ENCODE measurements at regions not wholly inside any gene's neighbourhood (a gene's known extent, or its start where the extent isn't known, plus 50 kb on each side); places are given as distances from the start of the nearest gene placed in this dataset.

- H3K4me3 ChIP-seq: no peak overlapping the region
- FAIRE-seq (no peak), ATAC-seq (no peak), DNase-seq (ENCODE audit: low read depth in 1 of 2, low spot score in 1 of 2) (no peak)
- ChIA-PET CTCF (no interaction called here), POLR2A (no interaction called here)
- H3K9me3 ChIP-seq: no peaks in the 10 kb centered on the region
- no peak overlapping the region for H3K27ac ChIP-seq
- H3K4me1 ChIP-seq: no peaks in the 10 kb centered on the region
- H3K4me2 ChIP-seq: no peak overlapping the region
- TF ChIP-seq REST (IDR thresholded peaks at IDR 0.05) (no peak), EP300 (IDR thresholded peaks at IDR 0.05) (no peak), E2F6 (IDR thresholded peaks at IDR 0.05; ENCODE audit: borderline replicate concordance, low read depth) (no peak), CEBPB (IDR thresholded peaks at IDR 0.05) (no peak), RFX5 (IDR thresholded peaks at IDR 0.05) (no peak), RNF2 (IDR thresholded peaks at IDR 0.05; ENCODE audit: borderline replicate concordance, low read depth) (no peak), JUN (IDR thresholded peaks at IDR 0.05) (no peak), NR3C1 (IDR thresholded peaks at IDR 0.05) (no peak), HEYL (CRISPR knock-in tag; IDR thresholded peaks at IDR 0.05) (no peak), PHF8 (IDR thresholded peaks at IDR 0.05; ENCODE audit: borderline replicate concordance, low read depth) (no peak), NFE2L2 (conservative IDR thresholded peaks at IDR 0.05; ENCODE audit: low read length) (no peak), POLR2A (IDR thresholded peaks at IDR 0.05; ENCODE audit: low read length) (no peak), EHF (CRISPR knock-in tag; IDR thresholded peaks at IDR 0.05) (no peak), SMC3 (IDR thresholded peaks at IDR 0.05) (no peak), CBX8 (IDR thresholded peaks at IDR 0.05) (no peak), CBX2 (IDR thresholded peaks at IDR 0.05; ENCODE audit: borderline replicate concordance, low read depth) (no peak)
- WGBS (ENCODE audit: missing lambda C conversion rate): 0% methylated on average over 3 of the region's 3 CpGs
Measured at GRCh38 chr10:9833942-9834341, 1183.7 kb upstream of the CELF2 start.

- Histone ChIP-seq H3K27ac (no peak overlapping the region), H3K9me3 (no peaks in the 10 kb centered on the region), H3K4me1 (no peaks in the 10 kb centered on the region), H3K4me2 (no peak overlapping the region), H3K4me3 (no peak overlapping the region)
- ChIA-PET CTCF (no interaction called here), POLR2A (no interaction called here)
- DNase-seq (ENCODE audit: low read depth in 1 of 2, low spot score in 1 of 2): no peak
- no peak for TF ChIP-seq NFE2L2 (conservative IDR thresholded peaks at IDR 0.05; ENCODE audit: low read length)
- no peak for TF ChIP-seq FOSL2 (IDR thresholded peaks at IDR 0.05)
- TF ChIP-seq FOSL2 (CRISPR knock-in tag; IDR thresholded peaks at IDR 0.05): no peak
- no peak for TF ChIP-seq FOSB (CRISPR knock-in tag; IDR thresholded peaks at IDR 0.05)
- TF ChIP-seq HES2 (IDR thresholded peaks at IDR 0.05): no peak
- no peak for TF ChIP-seq RCOR1 (IDR thresholded peaks at IDR 0.05; ENCODE audit: low read depth, low read length)
- no peak for TF ChIP-seq HMGXB4 (CRISPR knock-in tag; IDR thresholded peaks at IDR 0.05; ENCODE audit: borderline replicate concordance)
- no peak for TF ChIP-seq JUN (IDR thresholded peaks at IDR 0.05)
- no peak for FAIRE-seq
- ATAC-seq: no peak
- WGBS (ENCODE audit: missing lambda C conversion rate): 0% methylated on average over 1 of the region's 1 CpG
Measured at GRCh38 chr10:9834434-9834833, 1183.2 kb upstream of the CELF2 start.
